C4-2B (cell line): ENCODE measurements at regions not wholly inside any gene's neighbourhood (a gene's known extent, or its start where the extent isn't known, plus 50 kb on each side); places are given as distances from the start of the nearest gene placed in this dataset.

ENCODE experiments used
- CTCF ChIP-seq: fragments of 450-650 bp; conservative IDR thresholded peaks from 2 replicates; pipeline ENCODE4 v1.5.1; 2017; ENCODE audit warnings: mild to moderate bottlenecking
- ZFX ChIP-seq: fragments of 450-650 bp; IDR thresholded peaks from 2 replicates; pipeline ENCODE4 v1.6.1; 2017

GRCh38 chr2:8189316-8189715 is 492.5 kb upstream of the ID2 start:
- TF ChIP-seq CTCF: no peak
- no peak for TF ChIP-seq ZFX
